ENCODE measurements at regions not wholly inside any gene's neighbourhood (a gene's known extent, or its start where the extent isn't known, plus 50 kb on each side); places are given as distances from the start of the nearest gene placed in this dataset.

- DNase-seq: no peak
These were observed 431.6 kb downstream of the PTPRU start for GRCh38 chr1:29667951-29668350.

GRCh38 chr1:29664711-29665110 is 428.4 kb downstream of the PTPRU start:
- no peak for DNase-seq

GRCh38 chr1:29658688-29659087 is 422.4 kb downstream of the PTPRU start:
- DNase-seq: no peak

GRCh38 chr1:29657816-29658215 is 421.5 kb downstream of the PTPRU start:
- no peak for DNase-seq

GRCh38 chr1:29655945-29656850 is 419.9 kb downstream of the PTPRU start:
- peak; percentile 33 for DNase-seq

GRCh38 chr1:29655145-29655544 is 418.8 kb downstream of the PTPRU start:
- no peak for DNase-seq

GRCh38 chr1:29653886-29654450 is 417.6 kb downstream of the PTPRU start:
- DNase-seq: no peak

- DNase-seq: peak; percentile 8
These were observed 416.9 kb downstream of the PTPRU start for GRCh38 chr1:29653034-29653810.

GRCh38 chr1:29651684-29652665 is 415.7 kb downstream of the PTPRU start:
- no peak for DNase-seq

GRCh38 chr1:29651246-29651645 is 414.9 kb downstream of the PTPRU start:
- DNase-seq: no peak

- DNase-seq: no peak
These were observed 414.2 kb downstream of the PTPRU start for GRCh38 chr1:29650476-29650875.

GRCh38 chr1:29650041-29650400 is 413.7 kb downstream of the PTPRU start:
- no peak for DNase-seq

- no peak for DNase-seq
These were observed 413.1 kb downstream of the PTPRU start for GRCh38 chr1:29649189-29650040.

- no peak for DNase-seq
These were observed 412.5 kb downstream of the PTPRU start for GRCh38 chr1:29648798-29649188.

GRCh38 chr1:29648026-29648425 is 411.7 kb downstream of the PTPRU start:
- no peak for DNase-seq

GRCh38 chr1:29647581-29647980 is 411.3 kb downstream of the PTPRU start:
- no peak for DNase-seq

- no peak for DNase-seq
These were observed 409.9 kb downstream of the PTPRU start for GRCh38 chr1:29646161-29646775.

- no peak for DNase-seq
These were observed 409.3 kb downstream of the PTPRU start for GRCh38 chr1:29645586-29645985.

- DNase-seq: no peak
These were observed 408.5 kb downstream of the PTPRU start for GRCh38 chr1:29644812-29645211.

- no peak for DNase-seq
These were observed 407.6 kb downstream of the PTPRU start for GRCh38 chr1:29643838-29644440.

- DNase-seq: no peak
These were observed 407.0 kb downstream of the PTPRU start for GRCh38 chr1:29643281-29643680.

Measured in hematopoietic multipotent progenitor cell treated with erythropoietin and hydrocortisone succinate and interleukin-3 and kit ligand, for 4 days (in vitro differentiated cells).